HEK293T (cell line): ENCODE measurements at regions not wholly inside any gene's neighbourhood (a gene's known extent, or its start where the extent isn't known, plus 50 kb on each side); places are given as distances from the start of the nearest gene placed in this dataset.

ENCODE experiments used
- CTCF ChIA-PET: fragments of 350-600 bp; formaldehyde crosslinking; extraction: SDS; loops from one replicate; lab custom pipeline; 2021; ENCODE audit warnings: antibody characterized with exemption, inconsistent platforms; lab: Yijun Ruan, JAX
- POLR2A ChIA-PET: fragments of 350-600 bp; formaldehyde crosslinking; extraction: SDS; loops from one replicate; lab custom pipeline; 2020; ENCODE audit warnings: antibody characterized with exemption, inconsistent platforms; lab: Yijun Ruan, JAX
- DNase-seq: peaks from one replicate; pipeline ENCODE4 v3.0.0; 2012; ENCODE audit warnings: mixed read lengths; ENCODE audit errors: extremely low spot score
- ARNT ChIP-seq: fragments of 450-650 bp; IDR thresholded peaks from 2 replicates; pipeline ENCODE4 v1.6.1; 2017; ENCODE audit warnings: mild to moderate bottlenecking
- BHLHE40 ChIP-seq: fragments of 450-650 bp; IDR thresholded peaks from 2 replicates; pipeline ENCODE4 v1.6.1; 2016; ENCODE audit warnings: mild to moderate bottlenecking, moderate library complexity, borderline replicate concordance
- CTBP1 ChIP-seq: fragments of 450-650 bp; IDR thresholded peaks from 2 replicates; pipeline ENCODE4 v1.6.1; 2016; ENCODE audit warnings: borderline replicate concordance
- ELF4 ChIP-seq: fragments of 450-650 bp; IDR thresholded peaks from 2 replicates; pipeline ENCODE4 v1.6.1; 2017; ENCODE audit warnings: antibody characterized with exemption
- FOXA1 ChIP-seq: fragments of 450-650 bp; IDR thresholded peaks from 2 replicates; pipeline ENCODE4 v1.6.1; 2016; ENCODE audit warnings: mild to moderate bottlenecking
- FOXK2 ChIP-seq: fragments of 450-650 bp; IDR thresholded peaks from 2 replicates; pipeline ENCODE4 v1.6.1; 2016; ENCODE audit warnings: mild to moderate bottlenecking
- FOXM1 ChIP-seq: fragments of 450-650 bp; IDR thresholded peaks from 2 replicates; pipeline ENCODE4 v1.6.1; 2017; ENCODE audit warnings: mild to moderate bottlenecking, borderline replicate concordance
- HDGF ChIP-seq: fragments of 450-650 bp; IDR thresholded peaks from 2 replicates; pipeline ENCODE4 v1.6.1; 2017; ENCODE audit warnings: antibody characterized with exemption, borderline replicate concordance
- L3MBTL2 ChIP-seq: fragments of 450-650 bp; conservative IDR thresholded peaks from 2 replicates; pipeline ENCODE4 v1.6.1; 2016; ENCODE audit warnings: mild to moderate bottlenecking
- LEF1 ChIP-seq: fragments of 450-650 bp; IDR thresholded peaks from 2 replicates; pipeline ENCODE4 v1.6.1; 2017; ENCODE audit warnings: mild to moderate bottlenecking, borderline replicate concordance
- NFRKB ChIP-seq: fragments of 450-650 bp; IDR thresholded peaks from 2 replicates; pipeline ENCODE4 v1.6.1; 2016; ENCODE audit warnings: mild to moderate bottlenecking, moderate library complexity
- SP1 ChIP-seq: fragments of 450-650 bp; IDR thresholded peaks from 2 replicates; pipeline ENCODE4 v1.6.1; 2017
- SUZ12 ChIP-seq: fragments of 450-650 bp; IDR thresholded peaks from 2 replicates; pipeline ENCODE4 v1.6.1; 2016; ENCODE audit warnings: mild to moderate bottlenecking
- TARDBP ChIP-seq: fragments of 450-650 bp; IDR thresholded peaks from 2 replicates; pipeline ENCODE4 v1.6.1; 2016
- ZNF384 ChIP-seq: fragments of 450-650 bp; IDR thresholded peaks from 2 replicates; pipeline ENCODE4 v1.6.1; 2016
- TF ChIP-seq, protein P1 (sequence below): fragments of 450-650 bp; IDR thresholded peaks from 2 replicates; pipeline ENCODE4 v1.6.1; 2016

DNA sequence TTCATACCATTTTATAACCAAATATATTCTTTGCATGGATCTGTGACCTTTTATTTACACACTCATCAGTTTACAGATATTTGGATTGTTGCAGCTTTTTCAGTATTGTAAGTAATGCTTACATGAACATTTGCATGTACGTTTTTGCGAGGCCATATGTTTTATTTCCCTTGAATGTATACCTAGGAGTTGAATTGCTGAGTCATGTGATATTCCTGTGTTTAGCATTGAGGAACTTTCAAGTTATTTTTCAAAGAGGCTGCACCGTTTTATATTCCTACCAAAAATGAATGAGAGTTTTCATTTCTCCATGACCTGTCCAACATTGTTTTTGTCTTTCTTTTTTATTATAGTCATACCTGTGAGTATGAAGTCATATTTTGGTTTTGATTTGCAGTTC is 392.1 kb downstream of the CNTNAP4 start:
- ChIA-PET CTCF (no interaction called here), POLR2A (no interaction called here)
- DNase-seq: no peak
- no peak for TF ChIP-seq TARDBP
- TF ChIP-seq FOXM1: no peak
- no peak for TF ChIP-seq CTBP1
- no peak for TF ChIP-seq ZNF384
- TF ChIP-seq LEF1: no peak
- no peak for TF ChIP-seq SP1
- TF ChIP-seq HDGF: no peak
- no peak for TF ChIP-seq L3MBTL2
- no peak for TF ChIP-seq FOXK2
- TF ChIP-seq, protein P1, sequence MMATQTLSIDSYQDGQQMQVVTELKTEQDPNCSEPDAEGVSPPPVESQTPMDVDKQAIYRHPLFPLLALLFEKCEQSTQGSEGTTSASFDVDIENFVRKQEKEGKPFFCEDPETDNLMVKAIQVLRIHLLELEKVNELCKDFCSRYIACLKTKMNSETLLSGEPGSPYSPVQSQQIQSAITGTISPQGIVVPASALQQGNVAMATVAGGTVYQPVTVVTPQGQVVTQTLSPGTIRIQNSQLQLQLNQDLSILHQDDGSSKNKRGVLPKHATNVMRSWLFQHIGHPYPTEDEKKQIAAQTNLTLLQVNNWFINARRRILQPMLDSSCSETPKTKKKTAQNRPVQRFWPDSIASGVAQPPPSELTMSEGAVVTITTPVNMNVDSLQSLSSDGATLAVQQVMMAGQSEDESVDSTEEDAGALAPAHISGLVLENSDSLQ: no peak
- TF ChIP-seq ELF4: no peak
- no peak for TF ChIP-seq BHLHE40
- TF ChIP-seq FOXA1: no peak

DNA sequence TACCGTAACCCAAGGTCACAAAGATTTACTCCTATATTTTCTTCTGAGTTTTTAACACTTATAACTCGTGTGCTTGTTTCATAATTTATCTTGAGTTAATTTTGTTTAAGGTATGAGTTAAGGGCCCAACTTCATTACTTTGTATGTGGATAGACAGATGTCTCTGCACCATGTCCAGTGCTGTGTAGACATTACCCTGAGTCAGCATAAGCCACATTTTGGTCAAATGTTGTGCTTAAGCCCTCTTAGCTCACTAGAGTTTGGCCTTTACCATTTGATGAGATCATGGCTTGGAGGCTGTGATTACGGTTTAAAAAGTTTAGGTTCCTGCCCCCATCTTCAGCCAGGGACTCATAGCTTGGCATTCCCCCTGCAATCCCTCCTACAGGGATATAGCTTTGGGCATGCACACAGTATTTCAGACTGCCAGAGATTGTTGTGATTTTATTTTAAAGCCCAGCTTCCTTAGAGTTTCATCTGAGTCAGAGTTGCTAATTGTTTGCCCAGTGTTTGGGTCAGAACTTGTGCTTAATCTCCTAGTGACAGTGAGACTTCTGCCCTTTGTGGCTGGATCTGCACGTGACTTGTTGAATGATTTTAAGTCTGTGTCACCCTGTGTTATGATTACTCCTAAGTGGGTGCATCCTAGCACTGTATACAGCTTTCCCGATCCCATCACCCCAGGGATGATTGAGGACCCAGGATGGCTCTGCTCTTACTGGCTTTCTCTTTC is 393.1 kb downstream of the CNTNAP4 start:
- no peak for TF ChIP-seq ARNT
- no peak for TF ChIP-seq SP1
- no peak for TF ChIP-seq FOXK2
- TF ChIP-seq FOXM1: no peak
- CTCF ChIA-PET: no interaction called here
- no peak for DNase-seq
- POLR2A ChIA-PET: no interaction called here

DNA sequence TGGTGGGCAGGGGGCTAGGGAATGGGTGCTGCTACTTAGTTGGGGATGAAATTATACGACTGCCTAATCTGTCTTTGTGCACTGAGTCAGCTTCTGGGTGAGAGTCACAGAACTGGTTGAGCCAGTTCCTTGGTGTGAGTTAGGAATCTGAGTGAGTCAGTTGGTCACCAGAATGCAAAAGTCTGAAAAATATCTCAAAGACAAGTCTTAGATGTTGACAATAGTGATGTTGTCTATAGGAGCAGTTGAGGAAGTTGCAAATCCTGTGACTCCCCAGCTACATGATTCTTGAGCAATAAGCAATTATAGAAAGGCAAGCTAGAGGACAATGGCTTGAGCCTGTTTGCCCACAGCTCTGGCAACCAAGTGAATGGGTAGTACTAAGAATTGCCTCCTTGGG is 399.2 kb downstream of the CNTNAP4 start:
- ChIA-PET POLR2A (no interaction called here), CTCF (no interaction called here)
- DNase-seq: no peak
- TF ChIP-seq FOXM1 (no peak), CTBP1 (no peak), ZNF384 (no peak), LEF1 (no peak), FOXK2 (no peak), ARNT (no peak), BHLHE40 (no peak), HDGF (no peak), TARDBP (no peak), SUZ12 (no peak), NFRKB (no peak), SP1 (no peak), L3MBTL2 (no peak), ELF4 (no peak), FOXA1 (no peak)
- TF ChIP-seq, protein P1: no peak

DNA sequence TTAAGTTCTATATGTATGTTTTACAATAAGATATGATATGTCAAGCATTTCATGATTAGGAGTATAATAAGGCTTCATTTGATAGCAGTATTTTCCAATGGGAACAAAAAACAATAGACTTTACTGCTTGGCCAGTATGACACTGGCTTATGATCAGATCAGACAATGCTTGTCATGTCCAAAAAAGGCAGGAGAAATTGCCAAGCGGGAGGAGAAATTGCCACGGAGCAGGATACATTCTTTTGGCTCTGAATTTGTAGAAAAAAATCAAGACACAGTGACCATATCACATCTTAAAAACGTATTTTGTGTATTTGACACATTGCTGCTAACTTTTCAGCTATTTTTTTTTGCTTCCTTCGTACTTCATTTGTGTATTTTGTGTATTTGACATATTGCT is 404.1 kb downstream of the CNTNAP4 start:
- TF ChIP-seq SUZ12: no peak
- TF ChIP-seq, protein P1: no peak
- no peak for DNase-seq
- ChIA-PET CTCF (no interaction called here), POLR2A (no interaction called here)

DNA sequence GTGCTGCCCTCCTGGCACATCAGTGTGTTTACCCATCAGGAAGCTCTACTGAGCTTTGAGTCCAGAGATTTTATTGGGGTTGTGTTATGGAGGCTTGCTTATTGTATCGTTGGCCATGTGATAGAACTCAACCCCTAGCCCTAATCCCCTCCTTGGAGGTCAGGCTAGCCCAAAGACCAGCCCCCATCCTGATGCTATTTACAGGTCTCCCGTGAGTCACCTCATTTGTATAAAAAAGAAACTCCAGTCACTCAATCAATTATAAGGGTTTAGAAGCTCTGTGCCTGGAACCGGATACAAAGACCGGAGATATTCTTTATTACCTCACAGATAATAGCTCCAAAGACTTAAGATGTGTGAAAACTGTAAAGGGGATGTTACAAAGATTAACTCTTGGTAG is 405.9 kb downstream of the CNTNAP4 start:
- ChIA-PET CTCF (no interaction called here), POLR2A (no interaction called here)
- no peak for TF ChIP-seq SP1
- TF ChIP-seq SUZ12: no peak
- no peak for TF ChIP-seq LEF1
- TF ChIP-seq ELF4: no peak
- TF ChIP-seq NFRKB: no peak
- TF ChIP-seq CTBP1: no peak
- no peak for TF ChIP-seq FOXM1
- no peak for TF ChIP-seq ARNT
- TF ChIP-seq L3MBTL2: no peak
- TF ChIP-seq FOXA1: no peak
- TF ChIP-seq TARDBP: no peak
- TF ChIP-seq FOXK2: no peak
- TF ChIP-seq HDGF: no peak
- no peak for TF ChIP-seq BHLHE40
- TF ChIP-seq, protein P1: no peak
- no peak for TF ChIP-seq ZNF384
- DNase-seq: no peak

DNA sequence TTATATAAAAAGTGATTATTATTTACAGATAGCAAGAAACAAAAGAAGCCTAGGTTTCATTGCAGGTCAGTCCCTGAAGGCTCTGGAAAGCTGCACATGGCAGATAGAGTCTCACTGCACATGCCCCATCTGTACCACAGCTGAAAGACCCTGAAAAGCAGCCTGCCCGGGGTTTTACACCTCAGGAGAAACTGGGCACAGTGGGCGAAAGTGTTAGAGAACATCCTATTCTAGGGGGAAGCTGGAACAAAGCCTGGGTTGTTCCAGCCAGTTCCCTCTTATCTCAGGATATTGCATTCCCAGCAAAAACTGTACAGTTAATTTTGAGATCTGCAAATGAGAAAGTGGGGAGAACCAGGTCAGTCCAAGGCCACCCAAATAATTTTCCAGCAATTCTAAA is 419.7 kb downstream of the CNTNAP4 start:
- POLR2A ChIA-PET: no interaction called here
- DNase-seq: no peak
- CTCF ChIA-PET: no interaction called here
- no peak for TF ChIP-seq BHLHE40
- TF ChIP-seq FOXK2: no peak
- TF ChIP-seq TARDBP: no peak
- TF ChIP-seq L3MBTL2: no peak
- no peak for TF ChIP-seq SP1
- TF ChIP-seq ELF4: no peak
- no peak for TF ChIP-seq LEF1
- TF ChIP-seq CTBP1: no peak
- TF ChIP-seq SUZ12: no peak
- TF ChIP-seq ZNF384: no peak
- TF ChIP-seq NFRKB: no peak
- TF ChIP-seq HDGF: no peak
- no peak for TF ChIP-seq FOXM1
- TF ChIP-seq, protein P1: no peak
- no peak for TF ChIP-seq ARNT
- no peak for TF ChIP-seq FOXA1
